ENCODE measurements at regions not wholly inside any gene's neighbourhood (a gene's known extent, or its start where the extent isn't known, plus 50 kb on each side); places are given as distances from the start of the nearest gene placed in this dataset.
"Not testable (repeated sequence)": the region's sequence is repeated elsewhere in the genome, so short reads cannot be mapped to it uniquely, and the experiment has no call there.

- DNase-seq (ENCODE audit: low read depth) = no peak
Observed at GRCh38 chr5:142259758-142260157, 65.1 kb downstream of the SPRY4 start.

DNA sequence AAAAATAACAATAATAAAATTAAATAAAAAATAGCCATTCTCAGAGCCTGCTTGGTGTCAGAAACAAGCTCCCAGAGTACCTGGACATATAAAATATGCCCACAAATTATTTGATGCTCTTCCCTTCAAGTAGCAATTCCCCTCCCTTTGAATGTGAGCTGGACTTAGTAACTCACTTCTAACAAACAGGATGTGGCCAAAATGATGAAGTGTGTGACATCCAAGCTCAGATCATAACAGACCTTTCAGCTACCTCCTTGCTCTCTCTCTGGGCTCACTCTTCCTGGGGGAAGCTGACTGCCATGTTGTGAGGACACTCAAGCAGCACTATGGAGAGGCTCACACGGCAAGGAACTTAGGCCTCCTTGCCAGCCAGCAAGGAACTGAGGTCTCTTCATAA, 69.0 kb downstream of the SPRY4 start:
- DNase-seq (ENCODE audit: low read depth) = no peak

- DNase-seq (ENCODE audit: low read depth) = no peak
Observed at GRCh38 chr5:142254431-142254830, 70.4 kb downstream of the SPRY4 start.

- peak; percentile 27 for DNase-seq (ENCODE audit: low read depth)
Observed at GRCh38 chr5:142253938-142254337, 70.9 kb downstream of the SPRY4 start.

DNA sequence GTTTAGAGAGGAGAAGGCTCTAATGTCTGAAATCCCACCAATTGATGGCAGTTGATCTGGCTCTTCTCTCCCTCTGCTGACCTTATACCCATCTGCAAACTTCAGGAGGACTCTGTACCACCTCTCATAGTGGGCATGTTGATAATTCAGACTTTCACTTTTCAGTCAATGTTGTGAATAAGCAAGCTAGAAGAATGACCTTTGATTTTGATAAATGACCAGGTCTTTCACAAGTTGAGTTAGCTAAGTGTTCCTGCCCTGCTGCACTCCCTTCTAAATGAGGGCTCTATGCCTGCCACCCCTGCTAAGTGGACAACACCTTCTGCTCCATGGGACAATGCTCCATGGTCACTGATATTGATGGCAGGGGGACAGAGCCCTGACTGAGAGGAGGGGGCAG, 74.7 kb downstream of the SPRY4 start:
- no peak for DNase-seq (ENCODE audit: low read depth)

- peak; percentile 74 for DNase-seq (ENCODE audit: low read depth)
Observed at GRCh38 chr5:142248853-142249462, 75.9 kb downstream of the SPRY4 start.

GRCh38 chr5:142246258-142246657, 78.6 kb downstream of the SPRY4 start:
- peak; percentile 85 for DNase-seq (ENCODE audit: low read depth)

DNA sequence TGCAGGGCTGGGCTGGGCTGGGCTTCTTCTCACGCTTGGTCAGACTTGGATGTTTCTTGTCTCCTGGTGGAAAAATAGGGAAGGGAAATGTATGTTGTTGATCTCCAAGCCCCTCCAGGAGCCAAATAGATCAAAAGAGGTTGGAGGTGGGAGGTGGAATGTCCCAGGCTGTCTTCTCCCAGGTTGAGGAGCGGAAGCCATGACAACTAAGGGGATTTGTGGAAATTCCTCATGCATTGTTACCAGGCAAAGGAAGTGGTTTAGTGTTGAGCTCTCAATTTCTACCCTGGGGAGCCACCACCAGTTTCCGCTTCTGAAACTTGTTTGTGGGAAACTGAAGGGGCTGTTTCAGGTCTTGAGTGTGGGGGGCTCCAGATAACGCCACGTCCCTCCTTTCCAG, 79.0 kb downstream of the SPRY4 start:
- DNase-seq (ENCODE audit: low read depth) = no peak

GRCh38 chr5:142244440-142244839, 80.4 kb downstream of the SPRY4 start:
- no peak for DNase-seq (ENCODE audit: low read depth)

DNA sequence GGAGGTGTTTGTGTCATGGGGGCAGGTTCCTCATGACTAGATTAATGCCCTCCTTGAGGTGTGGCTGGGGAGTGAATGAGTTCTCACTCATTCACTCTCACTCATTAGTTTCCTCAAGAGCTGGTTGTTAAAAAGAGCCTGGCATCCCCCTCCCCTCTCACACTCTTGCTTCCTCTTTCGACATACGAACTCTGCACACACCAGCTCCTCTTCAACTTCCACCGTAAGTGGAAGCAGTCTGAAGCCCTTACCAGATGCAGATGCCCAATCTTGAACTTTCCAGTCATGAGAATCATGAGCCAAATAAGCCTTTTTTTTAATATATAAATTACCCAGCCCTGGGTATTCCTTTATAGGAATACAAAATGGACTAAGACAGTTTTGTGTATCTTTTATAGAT, 82.5 kb downstream of the SPRY4 start:
- DNase-seq (ENCODE audit: low read depth) = no peak

GRCh38 chr5:142239394-142240159, 85.2 kb downstream of the SPRY4 start:
- no peak for DNase-seq (ENCODE audit: low read depth)

- no peak for DNase-seq (ENCODE audit: low read depth)
Observed at GRCh38 chr5:142237707-142238106, 87.1 kb downstream of the SPRY4 start.

- DNase-seq (ENCODE audit: low read depth) = not testable (repeated sequence)
Observed at GRCh38 chr5:142236673-142237290, 88.0 kb downstream of the SPRY4 start.

- DNase-seq (ENCODE audit: low read depth) = no peak
Observed at GRCh38 chr5:142235870-142236672, 88.8 kb downstream of the SPRY4 start.

GRCh38 chr5:142235050-142235797, 89.6 kb downstream of the SPRY4 start:
- no peak for DNase-seq (ENCODE audit: low read depth)

DNA sequence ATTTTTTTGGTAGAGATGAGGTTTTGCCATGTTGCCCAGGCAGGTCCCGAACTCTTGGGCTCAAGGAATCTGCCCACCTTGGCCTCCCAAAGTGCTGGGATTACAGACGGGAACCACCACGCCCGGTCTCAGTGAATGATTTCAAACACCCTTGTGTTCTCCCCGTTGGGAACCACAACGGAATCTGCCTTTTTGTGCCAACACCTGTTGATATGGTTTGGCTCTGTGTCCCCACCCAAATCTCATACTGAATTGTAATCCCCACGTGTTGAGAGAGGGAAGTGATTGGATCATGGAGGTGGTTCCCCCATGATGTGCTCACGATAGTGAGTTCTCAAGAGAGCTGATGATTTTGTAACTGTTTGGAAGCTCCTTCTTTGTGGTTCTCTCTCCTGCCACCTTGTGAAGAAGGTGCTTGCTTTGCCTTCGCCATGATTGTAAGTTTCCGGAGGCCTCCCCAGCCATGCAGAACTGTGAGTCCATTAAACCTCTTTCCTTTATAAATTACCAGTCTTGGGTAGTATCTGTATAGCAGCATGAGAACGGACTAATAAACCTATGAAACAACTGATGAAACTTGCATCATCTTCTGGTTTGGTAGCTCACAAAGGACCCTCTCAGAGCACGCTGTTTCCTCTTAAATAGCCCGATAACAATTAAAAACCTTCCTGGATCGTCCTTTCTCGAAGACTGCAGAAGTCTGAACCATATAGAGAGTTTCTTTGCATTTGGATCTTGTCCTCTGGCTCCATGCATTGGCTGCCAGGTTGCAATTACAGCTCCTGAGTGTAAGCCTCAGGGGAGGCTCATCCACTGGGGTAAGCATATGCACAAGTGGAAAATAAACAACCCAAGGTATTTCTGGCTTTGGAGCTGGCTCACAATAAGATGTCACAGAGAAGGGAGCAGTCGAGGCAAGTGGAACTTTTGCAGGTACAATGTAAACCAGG, 91.5 kb downstream of the SPRY4 start:
- no peak for DNase-seq (ENCODE audit: low read depth)

DNA sequence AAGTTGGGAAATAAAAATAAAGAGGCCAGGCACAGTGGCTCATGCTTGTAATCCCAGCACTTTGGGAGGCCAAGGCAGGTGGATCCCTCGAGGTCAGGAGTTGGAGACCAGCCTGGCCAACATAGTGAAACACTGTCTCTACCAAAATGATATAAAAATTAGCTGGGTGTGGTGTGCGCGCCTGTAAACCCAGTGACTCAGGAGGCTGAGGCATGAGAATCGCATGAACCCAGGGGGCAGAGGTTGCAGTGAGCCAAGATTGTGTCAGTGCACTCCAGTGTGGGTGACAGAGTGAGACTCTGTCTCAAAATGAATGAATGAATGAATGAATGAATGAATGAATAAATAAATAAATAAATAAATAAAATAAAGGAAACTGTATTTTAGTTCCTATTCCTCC, 93.9 kb downstream of the SPRY4 start:
- not testable (repeated sequence) for DNase-seq (ENCODE audit: low read depth)

- no peak for DNase-seq (ENCODE audit: low read depth)
Observed at GRCh38 chr5:142225141-142225540, 99.7 kb downstream of the SPRY4 start.

DNA sequence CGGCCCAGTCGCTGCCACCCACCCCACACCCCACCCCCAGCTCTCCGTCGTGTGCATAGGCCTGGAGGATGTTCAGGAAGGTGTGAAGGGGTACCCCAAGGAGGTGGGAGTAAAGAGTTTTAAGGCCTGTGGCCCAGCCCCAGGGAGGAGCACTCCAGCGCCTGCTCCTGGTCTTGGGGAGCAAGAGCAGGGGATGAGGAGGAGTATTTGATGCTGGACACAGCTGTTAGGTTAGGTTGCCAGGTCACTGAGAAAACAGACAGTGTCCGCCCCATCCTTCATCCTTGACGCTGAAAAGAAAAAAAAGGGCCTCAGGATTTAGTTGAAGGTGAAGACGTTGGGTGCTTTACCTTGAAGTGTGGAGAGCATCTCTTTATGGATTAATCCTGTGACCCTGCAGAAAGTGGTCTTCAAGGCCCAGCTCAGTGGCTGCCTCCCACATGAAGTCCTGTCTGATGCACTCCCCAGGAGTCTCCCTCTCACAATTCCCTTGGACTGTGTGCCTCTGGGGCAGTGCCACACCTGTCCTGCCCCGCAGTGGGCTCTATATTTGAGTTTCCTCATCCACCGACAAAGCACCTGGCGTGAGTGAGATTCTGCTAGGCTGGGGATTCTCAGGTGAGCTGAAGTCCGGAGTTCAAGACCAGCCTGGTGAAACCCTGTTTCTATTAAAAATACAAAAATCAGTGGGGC, 101.8 kb downstream of the SPRY4 start:
- DNase-seq (ENCODE audit: low read depth) = no peak

All from EH (cell line).